OCI-LY1 (cell line): ENCODE measurements at regions not wholly inside any gene's neighbourhood (a gene's known extent, or its start where the extent isn't known, plus 50 kb on each side); places are given as distances from the start of the nearest gene placed in this dataset.

Experiments used
- CTCF ChIP-seq: fragments of 200-600 bp; sonication (generic), shearing (Covaris generic); IDR thresholded peaks from 2 replicates; pipeline ENCODE4 v1.5.1; 2017; ENCODE audit warnings: mild to moderate bottlenecking, antibody characterized with exemption, low read length, moderate library complexity, mixed read lengths
- EZH2 ChIP-seq: fragments of 200-600 bp; sonication (generic), shearing (Covaris generic); IDR thresholded peaks from 2 replicates; pipeline ENCODE4 v1.8.0; 2017; ENCODE audit warnings: borderline replicate concordance, mixed run types, mild to moderate bottlenecking, antibody characterized with exemption, low read length, moderate library complexity, mixed read lengths

GRCh38 chr2:9754532-9754887 is 88.8 kb upstream of the TAF1B start:
- TF ChIP-seq CTCF (no peak), EZH2 (no peak)
